SIG-M5 treated with dmso at 0.1 percent for 504 hours (cell line): ENCODE measurements at regions not wholly inside any gene's neighbourhood (a gene's known extent, or its start where the extent isn't known, plus 50 kb on each side); places are given as distances from the start of the nearest gene placed in this dataset.
A peak's percentile ranks its signal among the peaks of the same experiment; 100 is the strongest.
"Not testable (repeated sequence)": the region's sequence is repeated elsewhere in the genome, so short reads cannot be mapped to it uniquely, and the experiment has no call there.

Source experiments
- DNase-seq: peaks from one replicate; lab custom pipeline; 2025; ENCODE audit not compliant: unreplicated experiment; lab: John Stamatoyannopoulos, UW

- peak; percentile 54 for DNase-seq
Measured at GRCh38 chr6:137799950-137800568, 67.0 kb upstream of the TNFAIP3 start.

- no peak for DNase-seq
Measured at GRCh38 chr6:137800762-137801161, 66.3 kb upstream of the TNFAIP3 start.

DNA sequence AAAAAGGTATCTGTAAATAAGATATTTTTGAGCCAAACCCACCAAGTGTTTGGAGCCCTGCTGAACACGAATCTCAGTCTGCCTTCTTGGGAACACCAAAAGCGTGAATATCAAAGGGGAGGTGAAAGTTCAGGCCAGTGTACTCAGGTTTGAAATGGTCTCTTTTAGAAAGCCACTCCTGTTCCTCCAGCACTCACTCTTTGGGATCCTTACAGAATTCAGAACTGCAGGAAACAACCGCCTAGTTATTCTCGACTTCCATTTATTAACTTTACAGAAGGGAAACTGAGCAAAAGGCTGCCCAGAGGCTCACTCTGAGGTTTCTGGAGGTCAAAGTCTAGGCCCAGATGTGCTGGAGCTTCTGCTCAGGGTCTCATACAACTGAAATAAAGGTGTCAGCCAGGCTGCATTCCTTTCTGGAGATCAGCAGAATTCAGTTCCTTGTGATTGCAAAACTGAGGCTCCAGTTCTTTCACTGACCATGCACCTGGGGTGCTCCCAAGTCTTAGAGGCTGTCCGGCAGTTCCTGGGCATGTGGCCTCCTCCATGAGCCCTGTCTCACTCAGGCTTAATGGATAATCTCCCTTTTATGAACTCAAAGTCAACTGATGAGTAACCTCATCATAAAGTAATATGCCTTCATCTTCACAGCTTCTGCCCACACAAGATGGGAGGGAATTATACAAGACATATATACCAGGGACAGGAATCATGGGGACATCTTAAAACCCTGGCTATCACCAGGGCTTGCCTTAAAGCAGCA lies 65.5 kb upstream of the TNFAIP3 start:
- no peak for DNase-seq

DNA sequence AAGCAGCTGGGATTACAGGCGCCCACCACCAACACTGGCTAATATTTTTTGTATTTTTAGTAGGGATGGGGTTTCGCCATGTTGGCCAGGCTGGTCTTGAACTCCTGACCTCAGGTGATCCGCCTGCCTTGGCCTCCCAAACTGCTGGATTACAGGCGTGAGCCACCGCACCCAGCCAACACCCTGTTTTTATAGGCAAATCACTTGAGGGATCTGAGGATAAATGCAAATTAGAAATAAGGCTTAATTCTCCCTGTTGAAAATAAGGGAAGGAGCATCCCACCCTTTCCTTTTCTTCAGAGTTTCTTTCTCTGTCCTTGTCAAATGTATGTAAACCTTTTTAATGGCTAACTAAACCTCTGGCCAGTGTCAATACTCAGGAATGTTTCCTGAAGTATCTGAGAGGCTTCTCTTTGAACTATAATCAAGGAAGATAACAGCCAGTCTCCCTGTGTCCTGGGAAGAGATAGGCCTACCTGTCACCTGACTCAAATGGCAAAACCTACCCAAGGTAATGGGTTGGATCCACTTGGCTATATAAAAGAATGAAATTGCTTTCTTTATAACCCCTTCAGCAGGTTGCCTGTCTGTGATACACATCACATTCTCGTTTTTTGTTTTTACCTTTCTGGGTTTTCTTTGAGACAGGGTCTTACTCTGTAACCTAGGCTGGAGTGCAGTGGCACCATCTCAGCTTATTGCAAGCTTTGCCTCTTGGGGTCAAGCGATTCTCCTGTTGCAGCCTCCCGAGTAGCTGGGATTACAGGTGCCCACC lies 64.5 kb upstream of the TNFAIP3 start:
- DNase-seq = no peak

- DNase-seq = no peak
Measured at GRCh38 chr6:137804637-137805036, 62.4 kb upstream of the TNFAIP3 start.

GRCh38 chr6:137805622-137806021 lies 61.4 kb upstream of the TNFAIP3 start:
- no peak for DNase-seq

DNA sequence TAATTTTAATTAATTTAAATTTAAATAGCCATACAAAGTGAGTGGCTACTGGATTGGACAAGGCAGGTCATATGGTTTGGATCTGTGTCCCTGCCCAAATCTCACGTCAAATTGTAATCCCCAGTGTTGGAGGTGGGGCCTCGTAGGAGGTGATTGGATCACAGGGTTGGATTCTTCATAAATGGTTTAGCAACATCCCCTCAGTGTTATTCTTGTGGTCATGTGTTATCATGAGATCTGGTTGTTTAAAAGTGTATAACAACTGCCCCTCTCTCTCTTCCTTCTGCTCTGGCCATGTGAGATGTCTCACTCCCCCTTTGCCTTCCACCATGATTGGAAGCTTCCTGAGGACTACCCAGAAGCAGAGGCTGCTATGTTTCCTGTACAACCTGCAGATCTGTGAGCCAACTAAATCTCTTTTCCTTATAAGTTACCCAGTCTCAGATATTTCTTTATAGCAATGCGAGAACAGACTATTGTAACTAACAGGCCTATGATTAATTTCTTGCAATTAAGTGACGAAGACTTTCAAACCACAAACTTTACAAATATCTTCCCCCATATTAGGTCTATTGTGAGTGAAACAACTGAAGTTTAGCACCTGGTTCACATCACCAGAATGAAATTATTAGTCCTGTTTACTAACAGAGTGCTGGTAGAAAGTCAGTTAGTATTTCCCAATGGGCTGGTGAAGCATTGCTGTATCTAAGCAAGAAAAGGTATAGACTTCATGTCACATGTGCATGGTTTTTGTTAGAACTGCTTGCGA lies 60.0 kb upstream of the TNFAIP3 start:
- no peak for DNase-seq

DNA sequence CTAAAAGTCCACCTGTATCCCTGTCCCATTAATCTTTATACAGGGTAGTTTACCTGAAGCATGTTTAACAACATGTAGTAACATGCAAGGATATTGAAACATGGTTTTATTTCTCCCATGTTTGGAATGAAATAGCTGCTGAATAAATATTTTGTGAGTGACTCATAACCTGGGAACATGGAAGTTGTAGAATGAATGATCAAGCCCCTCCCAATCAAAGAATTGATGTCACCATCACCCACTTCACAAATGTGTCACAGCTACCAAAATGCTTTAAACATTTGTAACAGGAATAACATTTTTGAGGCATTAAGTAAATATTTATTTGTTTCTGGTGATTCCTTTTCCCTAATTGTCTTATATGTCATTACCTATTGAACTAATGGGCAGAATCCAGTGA lies 58.9 kb upstream of the TNFAIP3 start:
- no peak for DNase-seq

GRCh38 chr6:137808836-137809315 lies 58.2 kb upstream of the TNFAIP3 start:
- no peak for DNase-seq

DNA sequence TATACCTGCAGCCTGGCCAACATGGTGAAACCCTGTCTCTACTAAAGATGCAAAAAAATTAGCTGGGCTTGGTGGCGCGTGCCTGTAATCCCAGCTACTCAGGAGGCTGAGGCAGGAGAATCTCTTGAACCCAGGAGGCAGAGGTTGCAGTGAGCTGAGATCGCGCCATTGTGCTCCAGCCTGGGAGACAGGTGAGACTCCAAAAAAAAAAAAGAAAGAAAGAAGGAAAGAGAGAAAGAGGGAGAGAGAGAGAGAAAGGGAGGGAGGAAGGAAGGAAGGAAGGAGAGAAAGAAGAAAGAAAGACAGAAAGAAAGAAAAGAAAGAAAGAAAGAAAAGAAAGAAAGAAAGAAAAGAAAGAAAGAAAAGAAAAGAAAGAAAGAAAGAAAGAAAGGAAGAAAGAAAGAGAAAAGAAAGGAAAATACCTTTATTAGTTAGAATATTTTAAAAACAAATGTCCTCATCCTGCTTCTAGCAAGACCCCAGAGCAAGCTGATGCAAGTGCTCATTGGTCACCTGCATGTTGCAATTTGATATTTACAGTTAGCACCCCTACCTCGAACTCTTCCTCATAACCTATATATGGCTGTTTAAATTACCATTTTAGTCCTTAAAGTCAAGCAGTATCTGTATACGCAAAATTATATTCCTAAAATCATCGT lies 57.0 kb upstream of the TNFAIP3 start:
- not testable (repeated sequence) for DNase-seq

GRCh38 chr6:137810554-137811120 lies 56.4 kb upstream of the TNFAIP3 start:
- DNase-seq = peak; percentile 11

DNA sequence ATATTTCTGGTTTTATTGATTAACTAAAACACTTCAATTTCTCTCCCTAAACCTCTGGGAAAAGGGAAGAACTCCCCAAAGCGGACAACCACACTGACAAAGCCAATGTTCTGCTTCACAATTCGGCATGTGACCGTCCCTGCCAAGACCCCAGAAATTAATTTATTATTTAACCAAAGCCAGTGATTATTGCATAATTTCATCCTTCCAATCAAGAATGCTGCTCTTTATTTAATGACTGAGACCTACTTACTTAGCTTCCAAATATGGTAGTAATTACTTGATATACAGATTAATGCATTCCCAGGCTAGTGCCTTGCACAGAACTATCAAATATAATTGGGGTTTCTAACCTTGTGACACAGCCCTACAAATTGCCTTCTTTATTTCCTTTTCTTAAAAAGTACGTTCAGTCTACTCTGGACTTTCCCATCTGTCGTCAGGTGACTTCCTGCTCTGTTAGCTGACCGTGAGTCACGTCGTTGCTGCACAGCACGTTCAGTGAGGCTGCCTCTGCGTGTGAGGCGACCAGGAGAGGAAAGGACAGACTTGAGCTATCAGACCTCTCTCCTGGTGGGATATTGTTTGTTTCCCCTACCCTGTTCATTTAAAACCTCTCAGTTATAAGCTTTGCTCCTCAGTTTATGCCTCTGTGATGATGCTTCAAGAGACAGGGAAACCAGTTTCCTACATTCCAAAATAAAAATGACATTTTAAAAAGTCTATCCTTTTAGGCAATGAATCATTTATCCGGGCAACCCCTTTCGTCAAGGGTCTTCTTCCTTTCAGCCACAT lies 55.7 kb upstream of the TNFAIP3 start:
- peak; percentile 77 for DNase-seq

DNA sequence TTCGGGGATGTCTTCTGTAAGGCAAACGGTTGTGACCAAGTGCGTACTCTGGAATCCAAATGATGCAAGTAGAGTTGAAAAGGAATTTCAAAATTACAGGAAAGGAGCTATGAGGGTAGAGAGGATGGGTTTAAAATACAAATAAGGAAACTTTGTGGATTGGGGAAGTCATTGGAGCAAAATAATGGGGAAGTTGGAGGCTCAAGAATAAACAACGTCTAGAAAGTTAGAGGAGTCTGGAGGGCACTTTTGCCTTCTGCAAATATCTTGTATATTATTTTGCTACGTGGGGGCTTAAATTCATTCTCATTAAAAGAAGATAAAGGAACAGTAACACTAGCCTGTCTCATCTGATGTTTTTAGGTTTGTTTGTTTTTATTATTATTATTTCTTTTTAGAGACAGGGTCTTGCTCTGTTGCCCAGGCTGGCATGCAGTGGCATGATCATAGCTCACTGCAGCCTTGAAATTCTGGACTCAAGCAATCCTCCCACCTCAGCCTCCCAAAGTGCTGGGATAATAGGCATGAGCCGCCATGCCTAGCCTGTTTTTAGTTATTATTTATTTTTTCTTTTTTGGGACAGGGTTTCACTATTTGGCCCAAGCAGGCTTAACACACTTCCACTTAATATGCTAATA lies 55.0 kb upstream of the TNFAIP3 start:
- peak; percentile 53 for DNase-seq

DNA sequence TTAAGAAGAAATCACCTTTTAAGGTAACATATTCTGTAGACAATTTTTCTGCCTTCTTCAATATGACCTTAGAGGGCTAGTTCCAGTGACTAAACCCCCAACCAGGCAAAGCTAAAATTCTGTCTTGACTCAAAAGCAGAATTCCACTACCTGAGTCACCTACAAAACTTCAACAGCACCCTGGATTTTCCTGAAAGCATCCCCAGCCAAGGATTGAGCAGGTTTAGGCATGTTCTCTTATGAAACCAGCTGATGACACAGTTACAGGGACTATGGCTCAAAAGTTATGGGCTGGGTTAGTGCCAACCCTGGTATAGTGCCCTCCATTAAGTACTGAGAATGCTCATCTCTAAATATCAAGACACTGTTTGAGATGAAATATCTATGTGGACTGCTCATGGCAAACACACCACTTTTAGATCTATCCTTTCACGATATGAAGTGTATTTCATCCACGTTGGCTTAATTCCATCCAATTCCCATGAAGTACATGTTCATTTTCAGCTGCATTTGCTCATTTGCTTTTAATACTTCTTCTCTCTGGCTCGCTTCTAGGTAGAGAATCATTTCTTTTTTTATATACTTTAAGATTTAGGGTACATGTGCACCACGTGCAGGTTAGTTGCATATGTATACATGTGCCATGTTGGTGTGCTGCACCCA lies 53.6 kb upstream of the TNFAIP3 start:
- DNase-seq = no peak

DNA sequence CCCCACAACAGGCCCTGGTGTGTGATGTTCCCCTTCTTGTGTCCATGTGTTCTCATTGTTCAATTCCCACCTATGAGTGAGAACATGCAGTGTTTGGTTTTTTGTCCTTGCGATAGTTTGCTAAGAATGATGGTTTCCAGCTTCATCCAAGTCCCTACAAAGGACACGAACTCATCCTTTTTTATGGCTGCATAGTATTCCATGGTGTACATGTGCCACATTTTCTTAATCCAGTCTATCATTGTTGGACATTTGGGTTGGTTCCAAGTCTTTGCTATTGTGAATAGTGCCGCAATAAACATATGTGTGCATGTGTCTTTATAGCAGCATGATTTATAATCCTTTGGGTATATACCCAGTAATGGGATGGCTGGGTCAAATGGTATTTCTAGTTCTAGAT lies 53.0 kb upstream of the TNFAIP3 start:
- not testable (repeated sequence) for DNase-seq

GRCh38 chr6:137815692-137816091 lies 51.4 kb upstream of the TNFAIP3 start:
- DNase-seq = no peak

DNA sequence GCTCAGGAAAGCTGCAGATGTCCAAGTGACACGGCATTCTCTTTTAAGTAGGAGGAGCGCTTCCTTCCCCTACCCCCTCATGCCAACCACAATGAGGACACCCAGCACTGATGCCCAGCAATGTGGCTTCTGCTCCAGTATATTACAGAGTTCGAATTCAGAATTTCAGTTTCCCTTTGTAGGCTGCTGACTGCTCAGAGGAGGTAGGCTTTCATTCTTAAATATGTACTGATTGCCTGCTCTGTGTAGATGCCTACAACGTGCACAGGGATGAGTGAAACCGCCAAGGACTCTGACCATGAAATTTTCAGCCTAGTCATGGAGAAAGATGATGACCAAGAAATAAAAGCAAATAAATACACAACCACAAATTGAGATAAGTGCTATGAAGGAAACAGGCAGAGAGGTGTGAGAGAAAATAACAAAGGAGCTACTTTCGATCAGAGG lies 50.9 kb upstream of the TNFAIP3 start:
- DNase-seq = no peak
